Left kidney (tissue), 1 donor: ENCODE measurements at regions not wholly inside any gene's neighbourhood (a gene's known extent, or its start where the extent isn't known, plus 50 kb on each side); places are given as distances from the start of the nearest gene placed in this dataset.
"Not testable (repeated sequence)": the region's sequence is repeated elsewhere in the genome, so short reads cannot be mapped to it uniquely, and the experiment has no call there.

Experiments used
- DNase-seq: peaks from one replicate; pipeline ENCODE4 v3.0.0-alpha.2; 2013

- no peak for DNase-seq
Observed at GRCh38 chr7:131934452-131934851, 378.0 kb upstream of the PODXL start.

- DNase-seq, result no peak
Observed at GRCh38 chr7:131933751-131934289, 377.4 kb upstream of the PODXL start.

GRCh38 chr7:131933219-131933618 lies 376.8 kb upstream of the PODXL start:
- not testable (repeated sequence) for DNase-seq

GRCh38 chr7:131932271-131932670 lies 375.8 kb upstream of the PODXL start:
- DNase-seq, result no peak

GRCh38 chr7:131931370-131931769 lies 374.9 kb upstream of the PODXL start:
- DNase-seq, result no peak

GRCh38 chr7:131929632-131930031 lies 373.2 kb upstream of the PODXL start:
- DNase-seq, result no peak

- DNase-seq, result no peak
Observed at GRCh38 chr7:131927770-131928423, 371.5 kb upstream of the PODXL start.

- DNase-seq, result no peak
Observed at GRCh38 chr7:131925636-131926035, 369.2 kb upstream of the PODXL start.

GRCh38 chr7:131924857-131925256 lies 368.4 kb upstream of the PODXL start:
- DNase-seq, result no peak

GRCh38 chr7:131922948-131923347 lies 366.5 kb upstream of the PODXL start:
- not testable (repeated sequence) for DNase-seq

- no peak for DNase-seq
Observed at GRCh38 chr7:131921016-131921415, 364.6 kb upstream of the PODXL start.

- no peak for DNase-seq
Observed at GRCh38 chr7:131919920-131920709, 363.7 kb upstream of the PODXL start.

- no peak for DNase-seq
Observed at GRCh38 chr7:131911112-131911511, 354.7 kb upstream of the PODXL start.

- DNase-seq, result no peak
Observed at GRCh38 chr7:131909151-131909768, 352.8 kb upstream of the PODXL start.

- no peak for DNase-seq
Observed at GRCh38 chr7:131908714-131909113, 352.3 kb upstream of the PODXL start.

GRCh38 chr7:131905471-131905973 lies 349.1 kb upstream of the PODXL start:
- no peak for DNase-seq

- no peak for DNase-seq
Observed at GRCh38 chr7:131904760-131905327, 348.4 kb upstream of the PODXL start.

GRCh38 chr7:131903315-131903714 lies 346.9 kb upstream of the PODXL start:
- no peak for DNase-seq

GRCh38 chr7:131900785-131901287 lies 344.4 kb upstream of the PODXL start:
- DNase-seq, result no peak

GRCh38 chr7:131899271-131900030 lies 343.0 kb upstream of the PODXL start:
- no peak for DNase-seq

- no peak for DNase-seq
Observed at GRCh38 chr7:131898418-131898817, 342.0 kb upstream of the PODXL start.

- no peak for DNase-seq
Observed at GRCh38 chr7:131897790-131898165, 341.4 kb upstream of the PODXL start.
